ENCODE measurements at regions not wholly inside any gene's neighbourhood (a gene's known extent, or its start where the extent isn't known, plus 50 kb on each side); places are given as distances from the start of the nearest gene placed in this dataset.

GRCh38 chr16:51390877-51391276, 239.8 kb upstream of the SALL1 start:
- no peaks in the 10 kb centered on the region for H4K20me1 ChIP-seq (ENCODE audit: insufficient read depth, low read length)
- ChIA-PET POLR2A (interaction anchor here (0.6 kb wide), 1 partner anchor 30 kb away, joined by 3 read pairs; no protein-coding TSS in a partner anchor), CTCF (ENCODE audit: unreplicated experiment) (no interaction called here)
- H3K36me3 ChIP-seq (ENCODE audit: insufficient read depth, low read length) = no peaks in the 10 kb centered on the region
- H3K27ac ChIP-seq (ENCODE audit: low read depth, low read length, poor library complexity, severe bottlenecking) = no peak overlapping the region
- no peaks in the 10 kb centered on the region for H3K79me2 ChIP-seq (ENCODE audit: insufficient read depth, low read depth, low read length)
- H3K9me3 ChIP-seq (ENCODE audit: low read length) = no peaks in the 10 kb centered on the region
- TF ChIP-seq EZH2phosphoT487 (IDR thresholded peaks at IDR 0.05; ENCODE audit: borderline replicate concordance, low read depth, low read length) (no peak), CTCF (conservative IDR thresholded peaks at IDR 0.05; ENCODE audit: low read length) (no peak)
- BruUV-seq (replicated peaks) = no TSS peak
- H3K9me2 ChIP-seq (ENCODE audit: insufficient read depth, low read length) = no peaks in the 10 kb centered on the region
- no peak overlapping the region for H3K4me2 ChIP-seq (ENCODE audit: low read length)
- intact Hi-C loops (cut with micrococcal nuclease; ENCODE audit: unreplicated experiment) = no loop called here
- no peak overlapping the region for H3K4me3 ChIP-seq (ENCODE audit: low read depth, low read length, poor library complexity, severe bottlenecking)
- H3K4me1 ChIP-seq (ENCODE audit: insufficient read depth, low read length, poor library complexity, severe bottlenecking) = no peaks in the 10 kb centered on the region
- no peak for DNase-seq (ENCODE audit: low spot score)
- no peak overlapping the region for H2AFZ ChIP-seq (ENCODE audit: low read length)

GRCh38 chr16:51389881-51390280, 238.8 kb upstream of the SALL1 start:
- Histone ChIP-seq H3K4me2 (ENCODE audit: low read length) (no peak overlapping the region), H3K9me2 (ENCODE audit: insufficient read depth, low read length) (no peaks in the 10 kb centered on the region), H2AFZ (ENCODE audit: low read length) (no peak overlapping the region), H3K4me3 (ENCODE audit: low read depth, low read length, poor library complexity, severe bottlenecking) (no peak overlapping the region), H3K9me3 (ENCODE audit: low read length) (no peaks in the 10 kb centered on the region), H3K27ac (ENCODE audit: low read depth, low read length, poor library complexity, severe bottlenecking) (no peak overlapping the region), H3K4me1 (ENCODE audit: insufficient read depth, low read length, poor library complexity, severe bottlenecking) (no peaks in the 10 kb centered on the region), H3K36me3 (ENCODE audit: insufficient read depth, low read length) (no peaks in the 10 kb centered on the region), H3K79me2 (ENCODE audit: insufficient read depth, low read depth, low read length) (no peaks in the 10 kb centered on the region), H4K20me1 (ENCODE audit: insufficient read depth, low read length) (no peaks in the 10 kb centered on the region)
- DNase-seq (ENCODE audit: low spot score) = no peak
- no peak for TF ChIP-seq CTCF (conservative IDR thresholded peaks at IDR 0.05; ENCODE audit: low read length)
- TF ChIP-seq EZH2phosphoT487 (IDR thresholded peaks at IDR 0.05; ENCODE audit: borderline replicate concordance, low read depth, low read length) = no peak
- ChIA-PET POLR2A (no interaction called here), CTCF (ENCODE audit: unreplicated experiment) (no interaction called here)
- BruUV-seq (replicated peaks) = no TSS peak
- intact Hi-C loops (cut with micrococcal nuclease; ENCODE audit: unreplicated experiment) = no loop called here

GRCh38 chr16:51388516-51388951, 237.5 kb upstream of the SALL1 start:
- DNase-seq (ENCODE audit: low spot score) = no peak
- ChIA-PET CTCF (ENCODE audit: unreplicated experiment) (no interaction called here), POLR2A (no interaction called here)
- BruUV-seq (replicated peaks) = no TSS peak
- Histone ChIP-seq H3K9me2 (ENCODE audit: insufficient read depth, low read length) (no peaks in the 10 kb centered on the region), H3K4me2 (ENCODE audit: low read length) (no peak overlapping the region), H3K36me3 (ENCODE audit: insufficient read depth, low read length) (no peaks in the 10 kb centered on the region), H4K20me1 (ENCODE audit: insufficient read depth, low read length) (no peaks in the 10 kb centered on the region), H3K4me1 (ENCODE audit: insufficient read depth, low read length, poor library complexity, severe bottlenecking) (no peaks in the 10 kb centered on the region), H3K4me3 (ENCODE audit: low read depth, low read length, poor library complexity, severe bottlenecking) (no peak overlapping the region), H3K27ac (ENCODE audit: low read depth, low read length, poor library complexity, severe bottlenecking) (no peak overlapping the region), H2AFZ (ENCODE audit: low read length) (no peak overlapping the region), H3K9me3 (ENCODE audit: low read length) (no peaks in the 10 kb centered on the region), H3K79me2 (ENCODE audit: insufficient read depth, low read depth, low read length) (no peaks in the 10 kb centered on the region)
- intact Hi-C loops (cut with micrococcal nuclease; ENCODE audit: unreplicated experiment) = no loop called here
- no peak for TF ChIP-seq CTCF (conservative IDR thresholded peaks at IDR 0.05; ENCODE audit: low read length)
- no peak for TF ChIP-seq EZH2phosphoT487 (IDR thresholded peaks at IDR 0.05; ENCODE audit: borderline replicate concordance, low read depth, low read length)

Data from OCI-LY7 (cell line).